PC-9 (cell line): ENCODE measurements at regions not wholly inside any gene's neighbourhood (a gene's known extent, or its start where the extent isn't known, plus 50 kb on each side); places are given as distances from the start of the nearest gene placed in this dataset.

Source experiments
- BruUV-seq: library from RNA; stranded (reverse); fragments of 400-500 nt; replicated peaks from 2 replicates; lab custom pipeline; 2021; lab: Mats Ljungman, UMichigan
- CTCF ChIA-PET: fragments of 300-600 bp; sonication (Branson Sonifier 250); formaldehyde crosslinking; loops from one replicate; lab custom pipeline; 2022; ENCODE audit warnings: antibody characterized with exemption; lab: Charles Lee
- POLR2A ChIA-PET: fragments of 300-600 bp; sonication (Branson Sonifier 250); formaldehyde crosslinking; loops from one replicate; lab custom pipeline; 2022; ENCODE audit warnings: antibody characterized with exemption; ENCODE audit not compliant: unreplicated experiment; lab: Charles Lee
- DNase-seq, 2 experiments: peaks; one replicate each; pipeline versions ENCODE4 v3.0.0 to v3.0.0-alpha.2; 2015 to 2022; ENCODE audit warnings: mixed read lengths in 1 of 2
- H2AFZ ChIP-seq: fragments of 200-600 bp; sonication (generic); 2 replicates; pipeline ENCODE4 v1.8.1; 2017; ENCODE audit warnings: antibody characterized with exemption
- H3F3A ChIP-seq: fragments of 200-600 bp; sonication (generic); 2 replicates; pipeline ENCODE4 v1.8.1; 2017; ENCODE audit warnings: antibody characterized with exemption, mild to moderate bottlenecking, low read depth; ENCODE audit not compliant: insufficient read depth
- H3K27ac ChIP-seq: fragments of 200-600 bp; sonication (generic); 2 replicates; pipeline ENCODE4 v1.6.1; 2016; ENCODE audit warnings: mixed run types
- H3K27me3 ChIP-seq: fragments of 200-600 bp; sonication (generic); 2 replicates; pipeline ENCODE4 v1.6.1; 2016; ENCODE audit warnings: low read depth, mixed run types; ENCODE audit not compliant: insufficient read depth
- H3K36me3 ChIP-seq: fragments of 200-600 bp; sonication (generic); 2 replicates; pipeline ENCODE4 v1.6.1; 2016; ENCODE audit warnings: low read depth, mixed run types
- H3K4me1 ChIP-seq: fragments of 200-600 bp; sonication (generic); replicated peaks from 2 replicates; pipeline ENCODE4 v1.6.1; 2016; ENCODE audit warnings: mixed run types; ENCODE audit not compliant: insufficient read depth
- H3K4me2 ChIP-seq: fragments of 200-600 bp; sonication (generic); 2 replicates; pipeline ENCODE4 v1.6.1; 2017; ENCODE audit warnings: mixed run types
- H3K4me3 ChIP-seq: fragments of 200-600 bp; sonication (generic); 2 replicates; pipeline ENCODE4 v1.6.1; 2016; ENCODE audit warnings: mixed run types
- H3K79me2 ChIP-seq: fragments of 200-600 bp; sonication (generic); 2 replicates; pipeline ENCODE4 v1.6.1; 2017; ENCODE audit warnings: low read depth, mixed run types
- H3K9me2 ChIP-seq: fragments of 200-600 bp; sonication (generic); 2 replicates; pipeline ENCODE4 v1.8.1; 2017; ENCODE audit warnings: mild to moderate bottlenecking; ENCODE audit not compliant: insufficient read depth
- H3K9me3 ChIP-seq: fragments of 200-600 bp; sonication (generic); 2 replicates; pipeline ENCODE4 v1.8.1; 2016; ENCODE audit warnings: low read depth; ENCODE audit not compliant: insufficient read depth
- H4K20me1 ChIP-seq: fragments of 200-600 bp; sonication (generic); 2 replicates; pipeline ENCODE4 v1.8.1; 2017; ENCODE audit not compliant: insufficient read depth
- EZH2 ChIP-seq: fragments of 200-600 bp; sonication (generic); IDR thresholded peaks from 2 replicates; pipeline ENCODE4 v1.8.0; 2017; ENCODE audit warnings: antibody characterized with exemption, low read depth
- intact Hi-C: fragments of 100-400 bp; cut with micrococcal nuclease; formaldehyde crosslinking; loops from one replicate; pipeline ENCODE4 v1.10.0; 2022; ENCODE audit not compliant: unreplicated experiment
- TF ChIP-seq, protein P1 (sequence below): fragments of 200-600 bp; sonication (generic); conservative IDR thresholded peaks from 2 replicates; pipeline ENCODE4 v1.6.1; 2017; ENCODE audit warnings: mixed run types, antibody characterized with exemption, mild to moderate bottlenecking, moderate library complexity

- ChIA-PET CTCF (no interaction called here), POLR2A (interaction anchor here (0.6 kb wide), 1 partner anchor 41 kb away, joined by 4 read pairs; no protein-coding TSS in a partner anchor)
- Histone ChIP-seq H3K36me3 (no peaks in the 10 kb centered on the region), H3K4me2 (no peak overlapping the region), H2AFZ (no peak overlapping the region), H3K79me2 (no peaks in the 10 kb centered on the region), H3K4me1 (no peaks in the 10 kb centered on the region), H3F3A (no peaks in the 10 kb centered on the region), H3K9me3 (no peaks in the 10 kb centered on the region), H3K9me2 (no peaks in the 10 kb centered on the region), H3K27ac (no peak overlapping the region), H3K27me3 (no peaks in the 10 kb centered on the region), H3K4me3 (no peak overlapping the region), H4K20me1 (no peaks in the 10 kb centered on the region)
- no peak for TF ChIP-seq EZH2
- TF ChIP-seq, protein P1, sequence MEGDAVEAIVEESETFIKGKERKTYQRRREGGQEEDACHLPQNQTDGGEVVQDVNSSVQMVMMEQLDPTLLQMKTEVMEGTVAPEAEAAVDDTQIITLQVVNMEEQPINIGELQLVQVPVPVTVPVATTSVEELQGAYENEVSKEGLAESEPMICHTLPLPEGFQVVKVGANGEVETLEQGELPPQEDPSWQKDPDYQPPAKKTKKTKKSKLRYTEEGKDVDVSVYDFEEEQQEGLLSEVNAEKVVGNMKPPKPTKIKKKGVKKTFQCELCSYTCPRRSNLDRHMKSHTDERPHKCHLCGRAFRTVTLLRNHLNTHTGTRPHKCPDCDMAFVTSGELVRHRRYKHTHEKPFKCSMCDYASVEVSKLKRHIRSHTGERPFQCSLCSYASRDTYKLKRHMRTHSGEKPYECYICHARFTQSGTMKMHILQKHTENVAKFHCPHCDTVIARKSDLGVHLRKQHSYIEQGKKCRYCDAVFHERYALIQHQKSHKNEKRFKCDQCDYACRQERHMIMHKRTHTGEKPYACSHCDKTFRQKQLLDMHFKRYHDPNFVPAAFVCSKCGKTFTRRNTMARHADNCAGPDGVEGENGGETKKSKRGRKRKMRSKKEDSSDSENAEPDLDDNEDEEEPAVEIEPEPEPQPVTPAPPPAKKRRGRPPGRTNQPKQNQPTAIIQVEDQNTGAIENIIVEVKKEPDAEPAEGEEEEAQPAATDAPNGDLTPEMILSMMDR, result no peak
- intact Hi-C loops, result no loop called here
- BruUV-seq, result no TSS peak
- DNase-seq, result no peak
Measured at GRCh38 chr4:23235628-23236390, 543.1 kb downstream of the GBA3 start.

GRCh38 chr4:23234716-23235115, 542.0 kb downstream of the GBA3 start:
- Histone ChIP-seq H3K27me3 (no peaks in the 10 kb centered on the region), H2AFZ (no peak overlapping the region), H3F3A (no peaks in the 10 kb centered on the region), H3K4me1 (no peaks in the 10 kb centered on the region), H3K36me3 (no peaks in the 10 kb centered on the region), H3K9me2 (no peaks in the 10 kb centered on the region), H3K4me2 (no peak overlapping the region), H3K4me3 (no peak overlapping the region), H3K9me3 (no peaks in the 10 kb centered on the region), H3K79me2 (no peaks in the 10 kb centered on the region), H3K27ac (no peak overlapping the region), H4K20me1 (no peaks in the 10 kb centered on the region)
- CTCF ChIA-PET, result no interaction called here
- TF ChIP-seq, protein P1, result no peak
- TF ChIP-seq EZH2, result no peak
- no peak for DNase-seq
- BruUV-seq, result no TSS peak
- intact Hi-C loops, result no loop called here
- POLR2A ChIA-PET, result interaction anchor here (0.6 kb wide), 1 partner anchor 478 kb away, joined by 9 read pairs; no protein-coding TSS in a partner anchor

GRCh38 chr4:23234018-23234417, 541.3 kb downstream of the GBA3 start:
- no peak for DNase-seq
- ChIA-PET CTCF (no interaction called here), POLR2A (no interaction called here)
- no peaks in the 10 kb centered on the region for H3K9me2 ChIP-seq
- intact Hi-C loops, result no loop called here
- no peaks in the 10 kb centered on the region for H3K36me3 ChIP-seq
- no TSS peak for BruUV-seq
- TF ChIP-seq EZH2, result no peak
- TF ChIP-seq, protein P1, result no peak
- H3K27me3 ChIP-seq, result no peaks in the 10 kb centered on the region
- no peaks in the 10 kb centered on the region for H3K4me1 ChIP-seq
- H2AFZ ChIP-seq, result no peak overlapping the region
- H3K4me2 ChIP-seq, result no peak overlapping the region
- H3F3A ChIP-seq, result no peaks in the 10 kb centered on the region
- no peaks in the 10 kb centered on the region for H3K9me3 ChIP-seq
- no peak overlapping the region for H3K4me3 ChIP-seq
- H4K20me1 ChIP-seq, result no peaks in the 10 kb centered on the region
- H3K79me2 ChIP-seq, result no peaks in the 10 kb centered on the region
- H3K27ac ChIP-seq, result no peak overlapping the region
